Lung (tissue), 11 donors: ENCODE measurements at regions not wholly inside any gene's neighbourhood (a gene's known extent, or its start where the extent isn't known, plus 50 kb on each side); places are given as distances from the start of the nearest gene placed in this dataset.

Source experiments
- ATAC-seq: fragments of 200-7000 bp; cut with Tn5 transposase; one replicate; pipeline ENCODE4 v1.9.1; 2020; ENCODE audit warnings: moderate number of reproducible peaks; ENCODE audit not compliant: insufficient read depth, low FRiP score
- DNase-seq, 3 donors: peaks; one replicate each; pipeline ENCODE4 v3.0.0-alpha.2; 2013 to 2017
- H3K27ac ChIP-seq, 2 donors: one replicate each; pipeline ENCODE4 v1.5.1; 2013; ENCODE audit warnings: mild to moderate bottlenecking in 2 of 2, moderate library complexity in 2 of 2, control low read depth in 1 of 2, inconsistent platforms in 1 of 2, low read depth in 1 of 2, low read length in 1 of 2
- H3K27me3 ChIP-seq, 3 donors: one replicate each; pipeline ENCODE4 v1.5.1; 2013; ENCODE audit warnings: low read length in 2 of 3; ENCODE audit not compliant: control insufficient read depth in 3 of 3, insufficient read depth in 3 of 3
- H3K36me3 ChIP-seq, 4 donors: one replicate each; pipeline ENCODE4 v1.5.1; 2013; ENCODE audit warnings: low read length in 4 of 4, mild to moderate bottlenecking in 1 of 4, moderate library complexity in 1 of 4; ENCODE audit not compliant: control insufficient read depth in 4 of 4, insufficient read depth in 4 of 4
- H3K4me1 ChIP-seq, 5 donors: one replicate each; pipeline ENCODE4 v1.5.1; 2013; ENCODE audit warnings: low read length in 5 of 5, mild to moderate bottlenecking in 2 of 5, moderate library complexity in 1 of 5; ENCODE audit not compliant: control insufficient read depth in 5 of 5, insufficient read depth in 5 of 5
- H3K4me3 ChIP-seq: one replicate; pipeline ENCODE4 v1.5.1; 2013; ENCODE audit warnings: mild to moderate bottlenecking, control low read depth, moderate library complexity
- H3K9ac ChIP-seq, 2 donors: one replicate each; pipeline ENCODE4 v1.5.1; 2013; ENCODE audit warnings: low read length in 2 of 2, control low read depth in 1 of 2; ENCODE audit not compliant: insufficient read depth in 1 of 2
- H3K9me3 ChIP-seq, 4 donors: one replicate each; pipeline ENCODE4 v1.5.1; 2013; ENCODE audit warnings: low read length in 3 of 4, mild to moderate bottlenecking in 1 of 4, moderate library complexity in 1 of 4; ENCODE audit not compliant: control insufficient read depth in 4 of 4, insufficient read depth in 3 of 4
- CTCF ChIP-seq: IDR thresholded peaks from 2 replicates; pipeline ENCODE4 v1.5.1; 2012; ENCODE audit warnings: mild to moderate bottlenecking; ENCODE audit errors: control extremely low read depth, extremely low read depth
- WGBS, 2 donors: extraction: QIAGEN DNeasy Blood & Tissue Kit; methylation state at CpG; one replicate each; pipeline ENCODE4 v1.1.7; 2013; 5-methylcytosine and 5-hydroxymethylcytosine counted together
- donor health status: control.
- donor health status: control.
- donor health status: Bipolar disorder and iron deficiency.
- donor health status: healthy.
- donor health status: DM: yes; HTN: yes; CAD: no.

GRCh38 chr21:23977971-23978370 is 1629.3 kb downstream of the MRPL39 start:
- WGBS, 2 donors = 21 to 52% methylated on average over 2 of the region's 2 CpGs
- no peak for TF ChIP-seq CTCF
- H3K4me1 ChIP-seq = no peaks in the 10 kb centered on the region
- H3K27ac ChIP-seq = no peak overlapping the region
- no peak overlapping the region for H3K9ac ChIP-seq
- no peaks in the 10 kb centered on the region for H3K36me3 ChIP-seq
- peaks cover 0 to 2% (median 0%) of the 10 kb centered on the region in 4 donors for H3K9me3 ChIP-seq
- ATAC-seq = no peak
- H3K27me3 ChIP-seq = no peaks in the 10 kb centered on the region
- H3K4me3 ChIP-seq = no peak overlapping the region
- peak in 1 of 3 donors; percentile 3 for DNase-seq

GRCh38 chr21:23968722-23969647 is 1638.3 kb downstream of the MRPL39 start:
- Histone ChIP-seq H3K9ac (no peak overlapping the region), H3K36me3 (no peaks in the 10 kb centered on the region), H3K27me3 (no peaks in the 10 kb centered on the region), H3K9me3 (peaks cover 0 to 4% (median 2%) of the 10 kb centered on the region in 4 donors), H3K27ac (no peak overlapping the region), H3K4me1 (no peaks in the 10 kb centered on the region), H3K4me3 (no peak overlapping the region)
- peak in 1 of 3 donors; percentile 11 for DNase-seq
- peak; percentile 42 for ATAC-seq
- TF ChIP-seq CTCF = peak; percentile 2
- 29 to 41% methylated on average over 16 of the region's 16 CpGs for WGBS, 2 donors

GRCh38 chr21:23968008-23968407 is 1639.3 kb downstream of the MRPL39 start:
- no peak for ATAC-seq
- no peak for TF ChIP-seq CTCF
- Histone ChIP-seq H3K9me3 (peaks cover 0 to 4% (median 2%) of the 10 kb centered on the region in 4 donors), H3K36me3 (no peaks in the 10 kb centered on the region), H3K27ac (no peak overlapping the region), H3K27me3 (no peaks in the 10 kb centered on the region), H3K4me3 (no peak overlapping the region), H3K4me1 (no peaks in the 10 kb centered on the region), H3K9ac (no peak overlapping the region)
- no peak for DNase-seq
- 50 to 57% methylated on average over 6 of the region's 6 CpGs for WGBS, 2 donors
